HG02840 (cell line): ENCODE measurements at regions not wholly inside any gene's neighbourhood (a gene's known extent, or its start where the extent isn't known, plus 50 kb on each side); places are given as distances from the start of the nearest gene placed in this dataset.
A peak's percentile ranks its signal among the peaks of the same experiment; 100 is the strongest.

Source experiments
- ATAC-seq: cut with Tn5 transposase; IDR thresholded peaks from one replicate; pipeline ENCODE4 v1.9.1; 2021; ENCODE audit warnings: mild to moderate bottlenecking, moderate library complexity, moderate number of reproducible peaks; ENCODE audit not compliant: unreplicated experiment, low FRiP score

DNA sequence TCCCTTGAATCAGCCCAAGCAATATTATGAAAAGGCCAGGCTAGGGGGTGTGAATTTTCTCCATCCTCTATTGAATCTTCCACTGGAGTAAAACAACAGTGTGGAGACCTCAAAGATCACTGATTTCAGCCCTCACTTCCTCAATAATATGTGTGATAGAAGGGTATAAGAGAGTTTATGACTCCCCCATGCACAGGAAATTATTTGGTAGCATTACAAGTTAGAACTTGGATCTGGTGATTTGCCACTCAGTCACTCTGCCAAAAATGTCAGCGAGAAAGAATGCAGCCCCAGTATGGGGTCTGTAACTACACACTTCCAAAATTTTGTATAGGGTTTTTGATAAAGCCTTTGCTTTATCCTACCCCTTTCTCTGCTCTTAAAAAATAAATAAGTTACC, 81.0 kb upstream of the KCNMB2 start:
- no peak for ATAC-seq

GRCh38 chr3:178455946-178456345, 80.3 kb upstream of the KCNMB2 start:
- ATAC-seq: no peak

DNA sequence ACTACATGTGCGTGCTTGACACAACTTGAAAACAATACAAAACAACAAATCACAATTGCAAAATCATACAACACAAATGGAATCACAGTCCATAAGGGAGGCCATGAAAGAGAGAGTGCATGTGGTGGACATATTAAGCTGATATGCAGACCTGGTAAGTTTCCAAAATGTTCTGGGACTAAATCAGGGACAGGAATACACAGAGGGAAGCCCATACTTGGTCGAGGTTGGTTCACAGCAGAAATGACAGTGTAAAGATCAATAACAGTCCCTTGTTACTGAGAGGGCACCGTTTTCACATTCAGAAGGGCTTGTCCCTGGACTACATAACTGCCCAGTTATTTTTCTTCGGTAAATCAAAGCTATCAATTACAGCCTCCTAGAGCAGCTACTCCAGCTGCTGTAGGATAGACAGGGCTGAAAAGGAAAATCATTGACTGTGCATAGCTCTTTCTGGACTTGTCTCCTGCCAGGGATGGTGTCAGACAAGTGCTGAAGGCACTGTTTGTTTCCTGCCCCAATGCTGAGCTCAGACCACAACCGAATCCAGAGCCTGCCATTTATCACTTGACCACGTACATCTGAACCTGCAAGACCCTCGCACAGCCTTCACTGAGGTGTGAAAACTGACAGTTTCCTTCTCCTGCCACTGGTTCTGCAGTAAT, 79.5 kb upstream of the KCNMB2 start:
- no peak for ATAC-seq

GRCh38 chr3:178457511-178457910, 78.7 kb upstream of the KCNMB2 start:
- no peak for ATAC-seq

GRCh38 chr3:178458313-178459037, 77.8 kb upstream of the KCNMB2 start:
- no peak for ATAC-seq

DNA sequence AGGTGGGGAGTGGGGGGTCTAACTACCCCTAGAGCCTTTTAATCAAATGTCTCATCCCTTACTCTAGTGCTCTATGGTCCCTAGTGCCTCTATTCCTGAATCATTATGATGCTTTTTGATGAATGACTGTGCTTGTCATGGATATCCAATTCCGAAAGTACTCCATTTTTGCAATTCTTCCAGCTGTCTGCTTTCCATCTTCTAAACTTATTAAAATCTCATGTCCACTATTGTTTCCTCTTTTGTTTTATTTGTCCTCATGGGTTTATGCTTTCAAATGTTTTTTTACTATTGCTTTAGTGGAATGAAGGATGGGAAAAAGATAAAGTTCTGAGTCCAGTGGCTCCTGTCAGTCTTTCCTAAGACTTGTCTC, 77.2 kb upstream of the KCNMB2 start:
- no peak for ATAC-seq

GRCh38 chr3:178465260-178466180, 70.7 kb upstream of the KCNMB2 start:
- ATAC-seq: no peak

GRCh38 chr3:178472941-178473340, 63.3 kb upstream of the KCNMB2 start:
- ATAC-seq: no peak

DNA sequence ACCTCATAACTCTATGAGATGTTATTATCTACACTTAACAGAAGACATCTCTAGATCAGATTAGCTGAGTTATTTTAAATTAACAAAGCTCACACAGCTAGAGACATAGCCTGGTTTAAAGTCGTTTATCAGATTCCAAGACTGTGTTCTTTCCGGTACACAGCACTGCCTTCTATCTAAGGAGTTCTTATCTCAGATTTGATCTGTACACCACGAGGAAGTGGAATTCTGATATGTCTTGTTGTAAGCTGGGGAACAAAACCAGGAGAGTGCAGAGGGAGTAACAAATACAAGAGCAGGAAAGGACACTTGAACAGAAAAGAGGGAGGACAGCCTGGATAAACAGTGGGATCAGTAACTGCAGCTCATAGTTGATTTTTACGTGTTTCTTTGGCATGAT, 61.7 kb upstream of the KCNMB2 start:
- ATAC-seq: no peak

- ATAC-seq: no peak
Measured at GRCh38 chr3:178475062-178475461, 61.2 kb upstream of the KCNMB2 start.

DNA sequence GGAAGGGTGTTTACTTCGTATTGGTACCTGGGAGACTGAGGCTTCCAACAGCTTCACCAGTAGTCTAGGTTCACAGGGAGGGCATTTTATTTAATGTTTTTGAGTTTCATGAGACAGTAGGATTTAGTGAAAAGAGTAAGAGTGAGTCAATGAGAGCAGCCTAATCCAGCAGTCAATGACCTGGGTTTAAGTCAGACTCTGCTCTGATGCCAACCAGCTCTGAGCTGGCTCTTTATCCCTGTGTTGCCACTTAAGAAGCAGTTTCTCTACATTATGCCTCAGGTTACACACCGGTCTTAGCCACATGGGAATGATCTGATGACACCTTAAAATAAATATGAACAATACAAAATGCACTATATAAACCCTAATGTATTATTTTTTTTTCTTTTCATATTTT, 59.4 kb upstream of the KCNMB2 start:
- no peak for ATAC-seq

- no peak for ATAC-seq
Measured at GRCh38 chr3:178479446-178479845, 56.8 kb upstream of the KCNMB2 start.

DNA sequence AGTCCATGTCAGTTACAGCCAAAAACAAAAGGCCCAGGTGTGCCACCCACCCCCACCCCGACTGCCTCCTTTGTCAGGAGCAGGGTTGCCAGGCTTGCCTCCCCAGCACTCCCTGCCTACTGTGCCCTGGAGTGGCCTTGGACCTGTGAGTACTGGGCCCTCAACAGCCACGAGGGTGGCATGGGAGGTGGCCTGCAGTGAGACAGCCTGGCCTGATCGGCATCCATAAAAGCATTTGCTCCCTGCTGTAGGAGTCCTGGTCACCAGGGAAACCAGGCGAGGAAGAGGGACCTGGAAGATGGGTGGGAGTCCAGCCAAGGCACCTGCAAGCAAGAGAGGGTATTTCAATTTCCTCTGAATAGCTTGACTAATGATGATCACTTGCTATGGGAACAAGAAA, 56.4 kb upstream of the KCNMB2 start:
- ATAC-seq: no peak

DNA sequence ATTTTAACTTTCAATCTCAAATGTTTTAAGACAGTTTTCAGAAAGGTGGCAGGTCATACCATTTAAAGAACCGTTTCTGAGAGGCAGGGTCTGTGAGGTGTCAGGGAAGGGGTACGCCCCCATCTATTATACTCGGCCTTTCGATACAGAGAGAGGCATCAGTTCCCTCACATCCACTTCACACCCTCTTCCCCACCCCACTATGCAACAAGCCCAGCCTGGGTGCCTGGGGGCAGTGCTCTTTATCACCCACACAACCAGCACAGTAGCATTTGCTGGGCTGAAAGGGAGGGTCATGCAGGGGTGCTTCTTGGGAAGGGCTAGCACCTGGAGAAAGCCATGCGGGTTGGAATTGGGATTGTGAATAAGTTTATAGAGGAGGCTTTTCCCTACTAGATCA, 56.0 kb upstream of the KCNMB2 start:
- ATAC-seq: no peak

DNA sequence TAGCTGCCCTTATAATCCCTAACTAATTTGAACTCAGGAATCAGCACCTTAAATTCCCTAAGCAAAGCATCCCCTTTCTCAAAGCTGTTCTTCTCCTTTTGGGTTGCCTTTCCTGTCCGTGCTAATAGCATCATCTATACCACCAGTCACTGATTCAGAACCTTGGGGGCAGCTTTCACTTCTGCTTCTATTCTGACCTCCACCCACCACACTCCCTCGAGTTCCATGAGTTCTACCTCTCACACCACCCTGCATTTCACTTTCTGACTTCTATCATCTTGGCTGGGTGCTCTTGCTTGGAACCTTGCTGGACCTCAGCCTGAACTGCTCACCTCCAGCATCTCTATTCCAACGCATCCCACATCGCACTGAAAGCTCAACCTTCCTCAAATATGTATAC, 55.4 kb upstream of the KCNMB2 start:
- ATAC-seq: peak; percentile 89

- no peak for ATAC-seq
Measured at GRCh38 chr3:178482981-178483380, 53.3 kb upstream of the KCNMB2 start.

DNA sequence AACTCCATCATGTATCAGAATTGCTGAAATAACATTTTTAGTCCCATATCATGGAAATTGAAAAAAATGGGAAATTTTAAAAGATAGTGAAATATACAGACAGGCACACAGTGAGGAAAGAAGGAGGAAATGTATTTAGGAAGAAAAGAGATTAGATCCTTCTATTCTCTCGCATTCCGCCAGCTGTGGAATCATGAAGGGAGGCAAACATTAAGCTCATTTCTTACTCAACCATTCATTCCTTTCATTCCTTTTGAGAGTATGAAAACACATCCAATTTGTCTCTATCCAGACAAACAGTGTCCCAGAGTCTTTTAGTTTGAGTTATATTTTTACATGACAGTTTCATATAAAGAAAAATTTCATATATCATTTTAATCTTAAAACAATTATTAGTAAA, 52.5 kb upstream of the KCNMB2 start:
- no peak for ATAC-seq

DNA sequence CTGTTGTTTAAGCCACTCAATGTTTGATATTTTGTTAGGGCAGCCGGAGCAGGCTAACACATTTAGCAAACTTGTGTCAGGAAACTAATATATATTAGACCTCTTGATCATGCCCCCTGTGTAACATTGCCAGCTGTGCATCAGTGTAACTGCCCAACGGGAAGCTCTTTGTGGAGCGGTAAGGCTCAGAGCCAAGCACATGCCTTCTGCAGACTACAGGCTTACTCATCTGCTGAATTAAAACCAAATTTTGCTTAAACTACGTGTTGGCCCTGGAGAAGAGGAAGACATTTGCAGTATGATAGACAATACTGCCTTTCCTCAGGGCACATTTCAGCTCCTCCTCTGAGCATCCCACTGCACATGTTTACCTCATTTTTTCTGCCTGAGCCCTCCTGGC, 50.5 kb upstream of the KCNMB2 start:
- ATAC-seq: no peak
